Activated CD4-positive, CD25-positive, alpha-beta regulatory T cell treated with anti-CD3 and anti-CD28 coated beads, Interleukin-2, amount 50 U/mL, for 72 hours (primary cell): ENCODE measurements at regions not wholly inside any gene's neighbourhood (a gene's known extent, or its start where the extent isn't known, plus 50 kb on each side); places are given as distances from the start of the nearest gene placed in this dataset.
"Not testable (repeated sequence)": the region's sequence is repeated elsewhere in the genome, so short reads cannot be mapped to it uniquely, and the experiment has no call there.

ENCODE experiments used
- DNase-seq: peaks from one replicate; pipeline ENCODE4 v3.0.0; 2021

- no peak for DNase-seq
Measured at GRCh38 chr2:237196866-237197618, 111.4 kb downstream of the COPS8 start.

- no peak for DNase-seq
Measured at GRCh38 chr2:237198164-237198855, 112.6 kb downstream of the COPS8 start.

DNA sequence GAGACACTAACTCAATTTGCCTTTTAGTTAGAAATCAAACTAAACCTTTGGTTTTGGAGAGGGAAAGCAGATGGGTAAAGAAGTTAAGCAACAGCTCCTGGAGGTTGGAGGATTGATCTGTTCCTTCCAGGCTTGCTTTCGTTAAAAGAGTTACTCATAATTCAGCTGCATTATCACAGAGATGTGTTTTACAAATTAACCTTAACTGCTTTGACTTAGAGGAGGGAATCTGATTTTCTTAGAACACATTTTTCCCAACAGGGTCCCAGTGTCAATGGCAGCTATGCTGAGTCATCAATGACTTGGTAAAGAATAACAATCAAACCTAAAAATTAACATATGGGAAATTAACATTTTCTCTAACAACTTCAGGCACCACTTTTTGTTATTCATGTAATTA is 113.4 kb downstream of the COPS8 start:
- no peak for DNase-seq

GRCh38 chr2:237199577-237199976 is 113.9 kb downstream of the COPS8 start:
- DNase-seq: no peak

- DNase-seq: no peak
Measured at GRCh38 chr2:237200462-237200861, 114.8 kb downstream of the COPS8 start.

DNA sequence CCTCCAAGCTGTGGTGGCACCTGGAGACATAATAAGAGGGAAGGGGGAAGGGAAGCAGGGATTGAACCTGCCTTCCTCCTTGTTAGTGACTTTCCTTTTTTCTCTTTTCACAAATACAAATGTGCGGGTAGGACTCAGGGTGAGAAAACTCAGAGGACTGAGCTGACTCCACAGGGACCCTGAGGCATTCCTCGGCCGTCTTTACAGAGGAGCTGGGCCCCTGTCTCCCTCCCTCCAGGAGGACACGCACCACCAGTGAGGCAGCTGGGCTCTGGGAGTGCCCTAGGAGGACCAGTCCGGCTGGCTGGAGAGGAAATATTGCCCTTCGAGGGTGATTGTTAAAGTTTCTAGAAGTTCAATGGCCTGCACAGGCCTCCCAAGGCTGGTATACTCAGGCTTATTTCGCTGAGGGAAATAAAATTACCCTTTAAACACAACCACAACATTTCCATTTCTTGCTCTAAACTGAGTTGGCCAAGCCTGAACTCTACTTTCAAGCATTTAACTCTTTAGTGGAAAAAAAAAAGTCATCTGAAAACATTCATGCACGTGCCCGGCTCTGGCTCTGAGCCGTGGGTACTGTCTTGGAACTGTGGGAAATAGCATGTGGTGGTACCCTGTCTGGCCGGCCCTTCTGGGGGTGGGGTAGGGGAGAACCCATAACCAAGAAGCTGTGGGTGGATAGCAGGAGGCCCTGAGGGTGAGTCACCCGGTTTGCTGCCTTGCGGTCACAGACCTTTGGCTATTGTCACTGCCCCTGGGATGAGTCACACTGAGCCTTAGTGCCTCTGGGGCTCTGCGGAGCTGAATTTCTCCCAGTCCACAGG is 116.0 kb downstream of the COPS8 start:
- peak; percentile 39 for DNase-seq

GRCh38 chr2:237202288-237203030 is 116.8 kb downstream of the COPS8 start:
- no peak for DNase-seq

- no peak for DNase-seq
Measured at GRCh38 chr2:237205043-237205541, 119.4 kb downstream of the COPS8 start.

- no peak for DNase-seq
Measured at GRCh38 chr2:237205561-237205971, 119.9 kb downstream of the COPS8 start.

DNA sequence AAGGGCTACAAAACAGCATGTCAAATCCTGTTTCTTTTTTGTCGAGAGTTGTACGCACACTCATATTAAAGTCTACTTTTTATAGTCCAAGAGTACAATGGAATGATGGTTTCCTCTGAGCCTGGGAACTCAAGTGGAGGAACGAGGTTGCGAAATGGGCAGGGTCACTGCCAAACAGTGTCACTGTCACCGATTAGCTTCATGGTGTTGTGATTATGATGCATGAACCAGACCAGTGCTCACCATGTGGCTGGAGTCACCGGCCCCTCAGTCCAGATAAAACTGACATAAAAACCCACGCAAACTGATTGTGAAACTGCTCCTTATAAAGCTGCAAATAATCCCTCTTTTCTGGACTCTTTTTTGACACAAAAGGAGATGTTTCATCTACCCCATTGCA is 122.0 kb downstream of the COPS8 start:
- DNase-seq: no peak

GRCh38 chr2:237208373-237209260 is 122.9 kb downstream of the COPS8 start:
- DNase-seq: no peak

- no peak for DNase-seq
Measured at GRCh38 chr2:237209885-237210284, 124.2 kb downstream of the COPS8 start.

DNA sequence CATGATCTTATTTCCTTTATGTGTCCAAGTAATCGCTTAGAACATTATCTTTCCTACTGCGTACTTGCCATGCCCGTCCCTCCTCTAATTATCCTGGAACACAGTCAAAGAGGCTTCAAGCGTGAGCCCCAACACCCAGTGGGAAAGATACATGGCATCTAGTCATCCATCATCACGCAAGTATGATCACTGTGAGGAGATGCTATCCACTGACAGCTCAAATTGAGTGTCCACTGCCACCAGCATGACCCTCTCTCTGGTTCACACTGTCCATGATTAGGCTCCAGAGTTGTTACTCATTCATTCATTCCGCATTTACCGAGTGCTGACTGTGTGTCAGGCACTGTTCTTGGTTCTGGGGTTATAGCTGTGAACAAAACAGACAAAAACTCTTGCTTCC is 124.6 kb downstream of the COPS8 start:
- no peak for DNase-seq

- DNase-seq: no peak
Measured at GRCh38 chr2:237210763-237211162, 125.1 kb downstream of the COPS8 start.

GRCh38 chr2:237212356-237213279 is 126.9 kb downstream of the COPS8 start:
- not testable (repeated sequence) for DNase-seq

- DNase-seq: no peak
Measured at GRCh38 chr2:237213315-237214022, 127.8 kb downstream of the COPS8 start.

DNA sequence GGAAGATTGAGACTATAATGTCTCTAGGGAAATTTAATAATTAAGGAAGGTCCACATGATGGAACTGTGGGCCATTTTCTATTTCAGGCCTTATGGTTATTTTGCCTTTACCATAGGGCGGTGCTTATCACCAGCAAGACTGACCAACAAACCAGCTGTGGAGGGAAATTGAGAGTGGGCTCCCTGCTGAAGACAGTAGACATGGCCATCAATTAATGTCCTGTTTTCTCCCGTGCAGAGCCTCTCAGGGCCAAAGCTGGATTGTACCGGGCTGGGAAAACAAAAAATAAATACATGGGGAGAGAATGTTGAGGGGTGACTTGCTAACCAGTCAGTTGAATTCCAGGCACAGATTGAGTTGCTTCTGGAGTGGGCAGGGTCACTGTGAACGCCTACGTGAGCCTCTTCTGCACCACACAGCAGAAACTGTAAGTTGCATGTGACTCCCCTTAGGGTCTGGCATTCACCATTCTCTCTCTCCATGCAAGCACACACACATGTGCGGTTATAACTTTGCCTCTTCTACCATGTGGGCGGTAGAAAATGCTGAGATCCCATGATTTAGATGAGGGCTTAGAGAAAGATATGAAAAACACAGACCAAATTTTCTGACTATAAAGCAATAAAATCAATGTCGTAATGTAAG is 128.5 kb downstream of the COPS8 start:
- DNase-seq: no peak

DNA sequence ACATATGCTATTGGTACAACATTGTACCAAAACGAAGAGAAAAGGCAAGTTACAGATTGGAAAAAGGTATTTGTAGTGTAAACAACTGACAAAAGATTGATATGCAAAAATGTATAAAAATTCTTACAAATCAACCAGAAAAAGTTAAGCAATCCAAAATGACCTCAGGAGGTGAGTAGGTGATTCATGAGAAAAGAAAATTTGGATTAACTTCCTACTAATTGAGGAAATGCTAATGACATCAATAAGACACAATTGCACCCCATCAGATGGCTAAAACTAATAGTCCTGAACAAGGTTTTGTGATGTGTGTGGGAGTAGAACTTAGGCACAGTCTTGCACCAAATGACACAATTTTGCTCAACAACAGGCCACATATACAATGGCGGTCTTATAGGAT is 129.3 kb downstream of the COPS8 start:
- DNase-seq: no peak

GRCh38 chr2:237217995-237218616 is 132.4 kb downstream of the COPS8 start:
- no peak for DNase-seq
